NB4 (cell line): ENCODE measurements at regions not wholly inside any gene's neighbourhood (a gene's known extent, or its start where the extent isn't known, plus 50 kb on each side); places are given as distances from the start of the nearest gene placed in this dataset.

ENCODE experiments used
- TF ChIP-seq, protein P1 (sequence below): IDR thresholded peaks from one replicate; pipeline ENCODE4 v1.5.1; 2012; ENCODE audit warnings: low read depth, low read length
- TF ChIP-seq, protein P2 (sequence below): IDR thresholded peaks from 2 replicates; pipeline ENCODE4 v1.6.1; 2011; ENCODE audit warnings: low read depth, low read length

DNA sequence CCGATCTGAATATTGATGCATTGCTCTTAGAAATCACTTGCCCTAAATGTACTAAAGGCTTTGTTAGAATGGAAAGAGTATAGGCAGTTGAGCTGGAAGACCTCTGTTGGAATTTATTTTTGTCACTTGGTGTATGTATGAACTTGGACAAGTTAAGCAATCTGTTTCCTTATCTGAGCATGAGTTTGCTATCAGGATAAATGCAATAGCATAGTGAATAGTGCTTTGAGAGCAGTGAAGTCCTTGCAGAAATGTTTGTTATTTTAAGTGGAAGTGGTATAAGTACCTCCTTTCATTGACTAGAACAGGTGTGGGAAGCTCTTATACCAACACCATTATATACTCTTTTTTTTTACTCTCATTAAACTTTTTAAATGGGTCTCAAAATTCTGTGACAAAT is 146.4 kb upstream of the ONECUT1 start:
- TF ChIP-seq, protein P1, sequence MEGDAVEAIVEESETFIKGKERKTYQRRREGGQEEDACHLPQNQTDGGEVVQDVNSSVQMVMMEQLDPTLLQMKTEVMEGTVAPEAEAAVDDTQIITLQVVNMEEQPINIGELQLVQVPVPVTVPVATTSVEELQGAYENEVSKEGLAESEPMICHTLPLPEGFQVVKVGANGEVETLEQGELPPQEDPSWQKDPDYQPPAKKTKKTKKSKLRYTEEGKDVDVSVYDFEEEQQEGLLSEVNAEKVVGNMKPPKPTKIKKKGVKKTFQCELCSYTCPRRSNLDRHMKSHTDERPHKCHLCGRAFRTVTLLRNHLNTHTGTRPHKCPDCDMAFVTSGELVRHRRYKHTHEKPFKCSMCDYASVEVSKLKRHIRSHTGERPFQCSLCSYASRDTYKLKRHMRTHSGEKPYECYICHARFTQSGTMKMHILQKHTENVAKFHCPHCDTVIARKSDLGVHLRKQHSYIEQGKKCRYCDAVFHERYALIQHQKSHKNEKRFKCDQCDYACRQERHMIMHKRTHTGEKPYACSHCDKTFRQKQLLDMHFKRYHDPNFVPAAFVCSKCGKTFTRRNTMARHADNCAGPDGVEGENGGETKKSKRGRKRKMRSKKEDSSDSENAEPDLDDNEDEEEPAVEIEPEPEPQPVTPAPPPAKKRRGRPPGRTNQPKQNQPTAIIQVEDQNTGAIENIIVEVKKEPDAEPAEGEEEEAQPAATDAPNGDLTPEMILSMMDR: no peak
- TF ChIP-seq, protein P2, sequence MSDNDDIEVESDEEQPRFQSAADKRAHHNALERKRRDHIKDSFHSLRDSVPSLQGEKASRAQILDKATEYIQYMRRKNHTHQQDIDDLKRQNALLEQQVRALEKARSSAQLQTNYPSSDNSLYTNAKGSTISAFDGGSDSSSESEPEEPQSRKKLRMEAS: no peak
